Peyer's patch (tissue), 4 donors: ENCODE measurements at regions not wholly inside any gene's neighbourhood (a gene's known extent, or its start where the extent isn't known, plus 50 kb on each side); places are given as distances from the start of the nearest gene placed in this dataset.

ENCODE experiments used
- CTCF ChIP-seq, 6 experiments: fragments of 450-650 bp in 4 of 6; fragments of 200-600 bp in 2 of 6; sonication (generic) in 1 of 6; IDR thresholded peaks; one replicate each; pipeline ENCODE4 v1.5.1; 2017 to 2019; ENCODE audit warnings: antibody characterized with exemption in 6 of 6, mild to moderate bottlenecking in 3 of 6, moderate library complexity in 1 of 6
- POLR2A ChIP-seq, 2 donors: fragments of 450-650 bp; IDR thresholded peaks; one replicate each; pipeline ENCODE4 v1.5.1; 2017; ENCODE audit warnings: antibody characterized with exemption in 2 of 2, mild to moderate bottlenecking in 2 of 2, moderate library complexity in 2 of 2

DNA sequence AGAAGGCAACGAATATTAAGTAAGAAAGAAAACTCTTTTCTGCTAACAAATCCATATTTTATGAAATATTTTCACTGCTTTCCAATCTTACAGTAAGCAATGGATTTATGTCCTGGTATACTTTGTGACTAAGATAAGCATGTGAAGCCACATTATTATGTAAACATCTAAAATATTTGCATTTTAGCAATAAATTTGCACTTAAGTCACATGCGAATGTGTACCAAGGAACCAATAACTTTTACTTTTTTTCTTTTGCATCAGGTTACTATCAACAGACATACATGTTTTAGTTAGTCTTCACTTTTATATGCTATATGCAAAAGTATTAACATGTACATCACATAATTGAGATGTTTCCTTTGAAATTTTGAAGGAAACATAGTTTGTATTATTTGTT is 536.7 kb downstream of the SLITRK6 start:
- TF ChIP-seq POLR2A (IDR thresholded peaks at IDR 0.05) (no peak), CTCF (IDR thresholded peaks at IDR 0.05) (no peak)
